ENCODE measurements at regions not wholly inside any gene's neighbourhood (a gene's known extent, or its start where the extent isn't known, plus 50 kb on each side); places are given as distances from the start of the nearest gene placed in this dataset.

DNA sequence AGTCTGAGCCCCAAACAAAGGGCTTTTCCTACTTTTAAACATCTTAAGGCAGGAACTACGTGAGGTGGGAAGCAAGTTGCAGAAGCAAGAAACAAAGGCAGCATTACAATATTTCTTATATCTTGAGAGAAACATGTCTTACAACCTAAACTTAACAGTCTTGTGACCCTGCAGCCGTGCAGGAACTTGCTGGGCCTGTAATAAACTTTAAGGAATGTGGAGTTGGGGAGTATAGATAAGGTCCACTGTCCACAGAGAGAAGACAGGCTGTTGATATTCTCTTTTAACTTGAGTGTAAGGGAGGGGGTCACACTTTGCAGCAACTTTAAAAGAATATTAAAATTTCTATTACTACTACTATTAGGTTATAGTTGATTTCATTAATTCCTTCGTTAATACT lies 214.6 kb upstream of the HTR2A start:
- TF ChIP-seq, protein P1, sequence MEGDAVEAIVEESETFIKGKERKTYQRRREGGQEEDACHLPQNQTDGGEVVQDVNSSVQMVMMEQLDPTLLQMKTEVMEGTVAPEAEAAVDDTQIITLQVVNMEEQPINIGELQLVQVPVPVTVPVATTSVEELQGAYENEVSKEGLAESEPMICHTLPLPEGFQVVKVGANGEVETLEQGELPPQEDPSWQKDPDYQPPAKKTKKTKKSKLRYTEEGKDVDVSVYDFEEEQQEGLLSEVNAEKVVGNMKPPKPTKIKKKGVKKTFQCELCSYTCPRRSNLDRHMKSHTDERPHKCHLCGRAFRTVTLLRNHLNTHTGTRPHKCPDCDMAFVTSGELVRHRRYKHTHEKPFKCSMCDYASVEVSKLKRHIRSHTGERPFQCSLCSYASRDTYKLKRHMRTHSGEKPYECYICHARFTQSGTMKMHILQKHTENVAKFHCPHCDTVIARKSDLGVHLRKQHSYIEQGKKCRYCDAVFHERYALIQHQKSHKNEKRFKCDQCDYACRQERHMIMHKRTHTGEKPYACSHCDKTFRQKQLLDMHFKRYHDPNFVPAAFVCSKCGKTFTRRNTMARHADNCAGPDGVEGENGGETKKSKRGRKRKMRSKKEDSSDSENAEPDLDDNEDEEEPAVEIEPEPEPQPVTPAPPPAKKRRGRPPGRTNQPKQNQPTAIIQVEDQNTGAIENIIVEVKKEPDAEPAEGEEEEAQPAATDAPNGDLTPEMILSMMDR (IDR thresholded peaks at IDR 0.05; ENCODE audit: low read depth, low read length) = no peak
- no peak for TF ChIP-seq POLR2A (IDR thresholded peaks at IDR 0.05; ENCODE audit: extremely low read depth, insufficient read length)

Data from NB4 (cell line).